ENCODE measurements at regions not wholly inside any gene's neighbourhood (a gene's known extent, or its start where the extent isn't known, plus 50 kb on each side); places are given as distances from the start of the nearest gene placed in this dataset.

DNA sequence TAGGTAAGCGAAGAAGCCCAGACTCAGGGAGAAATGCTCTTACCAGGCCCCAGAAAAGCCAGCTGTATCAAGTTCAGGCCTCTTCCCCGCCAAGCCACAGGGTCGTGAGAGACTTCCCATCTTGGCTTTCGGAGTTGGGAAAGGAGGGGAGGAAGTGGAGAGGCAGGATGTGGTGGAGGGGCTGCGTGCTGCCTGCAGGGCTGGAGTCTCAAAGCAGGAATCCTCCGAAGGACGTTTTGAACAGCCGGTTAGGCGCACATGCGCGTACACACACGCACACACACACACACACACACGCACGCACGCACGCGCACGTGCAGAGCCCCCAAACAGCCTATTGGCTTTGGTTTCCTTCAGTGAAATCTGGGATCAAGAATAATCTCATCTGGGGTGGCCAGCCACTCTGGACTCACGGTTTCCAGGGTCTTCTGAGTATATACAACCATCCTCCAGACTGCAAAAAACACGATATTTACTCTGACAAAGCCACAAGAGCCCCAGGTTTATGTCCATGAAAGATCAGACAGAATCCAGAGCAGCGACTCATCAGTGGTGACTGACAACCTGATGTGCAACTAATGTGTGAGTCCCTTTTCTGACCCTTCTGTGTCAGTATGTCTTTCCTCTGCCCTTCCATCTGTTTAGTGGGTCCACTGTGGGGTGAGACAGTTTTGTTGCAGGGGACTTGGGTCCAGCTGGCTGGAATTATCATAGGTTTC is 115.0 kb upstream of the ZNF438 start:
- no peak for DNase-seq (ENCODE audit: low read depth)

DNA sequence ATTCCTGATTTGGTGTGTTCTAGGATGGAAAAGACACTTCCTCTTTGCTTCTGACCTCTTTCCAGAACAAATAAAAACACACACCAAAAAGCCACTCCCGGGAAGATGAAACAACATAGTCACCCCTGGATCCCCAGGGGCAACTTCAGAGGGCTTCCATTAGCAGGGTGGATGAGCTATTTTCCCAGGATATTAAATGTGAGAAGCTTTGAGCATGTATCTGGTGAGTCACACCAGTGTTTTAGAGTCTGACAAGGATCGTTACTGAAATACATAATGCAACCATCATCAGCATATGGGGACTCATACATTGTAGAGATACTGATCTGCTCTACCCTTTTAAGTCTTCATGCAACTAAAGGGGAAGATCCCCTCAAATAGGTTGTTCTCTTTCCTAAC is 115.5 kb upstream of the ZNF438 start:
- DNase-seq (ENCODE audit: low read depth) = peak; percentile 71

DNA sequence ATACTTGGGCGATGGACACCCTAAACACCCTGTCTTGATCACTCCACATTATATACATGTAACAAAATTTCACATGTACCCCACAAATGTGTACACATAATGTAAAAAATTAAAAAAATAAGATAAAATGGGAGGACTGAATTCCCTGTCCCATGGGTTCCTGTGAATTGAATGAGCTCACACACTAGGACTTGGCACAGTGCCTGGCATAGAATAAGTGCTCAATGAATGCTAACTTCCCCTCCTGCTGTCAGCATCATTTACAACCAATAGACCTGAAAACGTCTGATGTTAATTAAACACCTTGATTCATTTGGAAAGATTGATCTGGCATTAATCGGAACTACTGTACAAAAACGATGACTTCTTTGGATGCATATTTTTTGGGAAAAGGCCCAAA is 117.3 kb upstream of the ZNF438 start:
- DNase-seq (ENCODE audit: low read depth) = no peak

DNA sequence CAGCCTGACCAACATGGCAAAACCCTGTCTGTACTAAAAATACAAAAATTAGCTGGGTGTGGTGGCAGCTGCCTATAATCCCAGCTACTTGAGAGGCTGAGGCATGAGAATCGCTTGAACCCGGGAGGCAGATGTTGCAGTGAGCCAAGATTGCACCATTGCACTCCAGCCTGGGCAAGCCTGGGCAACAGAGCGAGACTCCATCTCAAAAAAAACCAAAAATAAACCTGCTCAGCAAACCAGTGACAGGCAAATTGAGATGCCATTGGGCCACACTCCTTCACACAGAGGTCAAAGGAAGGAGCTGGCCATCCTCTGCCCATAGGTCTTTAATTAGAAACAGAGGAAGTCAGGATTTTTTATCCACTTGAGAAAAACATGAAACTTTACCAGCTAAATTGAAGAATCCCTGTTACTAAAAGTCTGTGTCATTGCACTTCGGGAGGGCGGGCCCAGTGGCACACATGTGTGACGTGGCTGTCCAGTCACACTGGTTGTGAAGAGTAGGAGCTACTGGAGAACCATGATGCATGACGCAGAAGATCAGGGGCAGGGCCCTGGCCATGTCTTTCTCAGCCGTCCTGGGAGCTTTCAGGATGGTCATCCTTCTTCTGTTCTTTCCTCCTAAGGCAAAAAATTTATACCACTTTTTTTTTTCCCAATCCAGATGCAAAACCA is 118.3 kb upstream of the ZNF438 start:
- no peak for DNase-seq (ENCODE audit: low read depth)

DNA sequence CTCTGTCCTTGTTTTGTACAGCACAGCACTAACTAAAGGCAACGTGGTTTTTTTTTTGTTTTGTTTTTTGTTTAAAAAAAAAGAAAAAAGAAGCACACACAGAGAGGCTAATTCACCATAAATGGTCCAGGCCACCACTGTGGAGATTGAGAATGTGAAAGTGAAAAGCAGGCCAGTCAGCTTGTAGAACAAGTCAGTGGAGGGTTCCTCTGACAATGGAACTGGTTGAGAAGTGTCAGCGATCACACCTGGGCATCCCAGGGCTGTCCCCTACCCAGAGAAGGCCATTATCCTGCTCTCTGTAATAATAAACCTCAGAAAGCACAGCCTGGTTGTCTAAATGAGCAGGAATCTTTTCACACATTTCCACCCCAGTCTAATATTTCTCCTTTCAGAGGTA is 119.6 kb upstream of the ZNF438 start:
- DNase-seq (ENCODE audit: low read depth) = no peak

DNA sequence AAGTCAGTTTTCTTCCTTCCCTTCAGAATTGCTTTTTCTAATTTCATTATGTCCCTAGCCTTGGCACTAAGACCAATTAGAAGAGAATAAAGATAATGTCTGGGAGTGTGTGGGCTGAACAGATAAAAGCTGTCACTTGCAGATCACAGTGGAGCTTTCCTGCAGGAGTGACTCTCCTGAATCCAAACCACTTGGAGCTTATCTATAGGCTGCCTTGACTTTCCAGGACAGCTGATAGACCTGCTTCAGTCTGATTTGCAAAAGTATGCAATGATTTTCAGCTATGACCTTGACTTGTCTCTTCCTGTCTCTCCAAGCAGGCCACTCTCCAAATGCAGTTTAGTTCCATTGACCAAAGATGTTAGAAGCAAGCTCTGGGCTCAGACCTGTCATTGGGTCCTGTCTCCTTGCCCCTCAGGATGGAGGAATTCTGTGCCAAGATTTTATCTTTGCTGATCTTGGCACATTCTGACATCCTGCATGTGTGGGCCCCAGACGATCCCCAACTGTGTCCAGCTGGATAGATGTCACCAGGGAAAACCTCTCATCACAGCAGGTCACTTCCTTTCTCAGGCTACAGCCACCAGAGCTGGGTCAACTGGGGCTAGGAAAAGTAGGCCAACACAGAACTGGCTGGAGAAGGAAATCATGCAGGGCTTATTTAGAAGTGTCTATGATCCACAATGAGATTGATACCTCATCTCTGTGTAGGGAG is 120.9 kb upstream of the ZNF438 start:
- no peak for DNase-seq (ENCODE audit: low read depth)

DNA sequence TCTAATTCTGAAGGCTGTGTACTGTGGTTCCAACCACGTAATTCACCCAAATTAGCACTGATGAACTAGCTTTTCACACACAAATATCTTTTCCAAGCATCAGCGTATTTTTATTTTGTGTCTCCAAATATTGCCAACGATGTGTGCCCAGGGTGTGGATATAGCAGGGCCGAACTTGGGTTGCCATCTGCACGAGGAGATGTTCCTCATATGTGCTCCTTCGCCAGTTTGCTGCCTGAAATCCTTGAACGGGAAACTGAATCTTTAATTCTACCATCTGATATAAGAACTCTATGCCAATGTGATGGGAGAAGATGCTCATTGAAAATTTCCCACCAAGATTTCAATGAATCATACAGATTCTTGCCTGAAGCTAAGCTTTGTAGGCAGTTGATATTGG is 121.5 kb upstream of the ZNF438 start:
- no peak for DNase-seq (ENCODE audit: low read depth)

DNA sequence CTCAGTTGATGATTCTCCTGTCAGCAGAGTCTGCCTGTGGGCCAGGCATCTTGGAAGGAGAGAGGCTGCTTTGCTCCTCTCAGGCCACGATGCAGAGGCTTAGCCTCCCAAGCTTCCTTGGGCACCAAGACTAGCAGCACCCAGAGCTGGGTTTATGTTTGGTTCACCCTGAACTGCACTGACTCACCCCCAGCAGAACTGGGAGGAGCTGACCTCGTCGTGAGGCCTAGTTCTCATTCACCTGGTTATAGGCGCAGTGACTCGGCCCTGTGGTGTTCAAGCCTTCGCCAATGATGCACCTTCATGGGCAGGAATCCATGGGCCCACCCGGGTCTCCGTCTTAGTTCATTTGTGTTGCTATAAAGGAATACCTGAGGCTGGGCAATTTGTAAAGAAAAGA is 122.0 kb upstream of the ZNF438 start:
- no peak for DNase-seq (ENCODE audit: low read depth)

DNA sequence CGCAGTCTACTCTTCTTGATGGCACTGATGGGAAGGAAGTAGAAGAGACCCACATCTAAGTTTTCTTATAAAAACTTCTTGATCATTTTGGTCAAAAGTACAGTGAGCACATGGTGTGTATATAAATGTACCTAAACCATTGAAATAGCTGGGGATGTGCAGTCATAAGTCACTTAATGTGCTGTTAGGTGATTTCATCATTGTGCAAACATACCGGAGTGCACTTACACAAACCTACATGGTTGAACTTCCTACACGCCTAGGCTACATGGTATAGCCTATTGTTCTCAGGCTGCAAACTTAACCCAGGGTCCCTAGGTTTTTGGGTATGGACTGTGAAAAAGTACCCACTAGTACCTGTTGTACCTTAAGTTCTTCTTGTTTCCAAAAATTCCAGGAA is 123.3 kb upstream of the ZNF438 start:
- no peak for DNase-seq (ENCODE audit: low read depth)

DNA sequence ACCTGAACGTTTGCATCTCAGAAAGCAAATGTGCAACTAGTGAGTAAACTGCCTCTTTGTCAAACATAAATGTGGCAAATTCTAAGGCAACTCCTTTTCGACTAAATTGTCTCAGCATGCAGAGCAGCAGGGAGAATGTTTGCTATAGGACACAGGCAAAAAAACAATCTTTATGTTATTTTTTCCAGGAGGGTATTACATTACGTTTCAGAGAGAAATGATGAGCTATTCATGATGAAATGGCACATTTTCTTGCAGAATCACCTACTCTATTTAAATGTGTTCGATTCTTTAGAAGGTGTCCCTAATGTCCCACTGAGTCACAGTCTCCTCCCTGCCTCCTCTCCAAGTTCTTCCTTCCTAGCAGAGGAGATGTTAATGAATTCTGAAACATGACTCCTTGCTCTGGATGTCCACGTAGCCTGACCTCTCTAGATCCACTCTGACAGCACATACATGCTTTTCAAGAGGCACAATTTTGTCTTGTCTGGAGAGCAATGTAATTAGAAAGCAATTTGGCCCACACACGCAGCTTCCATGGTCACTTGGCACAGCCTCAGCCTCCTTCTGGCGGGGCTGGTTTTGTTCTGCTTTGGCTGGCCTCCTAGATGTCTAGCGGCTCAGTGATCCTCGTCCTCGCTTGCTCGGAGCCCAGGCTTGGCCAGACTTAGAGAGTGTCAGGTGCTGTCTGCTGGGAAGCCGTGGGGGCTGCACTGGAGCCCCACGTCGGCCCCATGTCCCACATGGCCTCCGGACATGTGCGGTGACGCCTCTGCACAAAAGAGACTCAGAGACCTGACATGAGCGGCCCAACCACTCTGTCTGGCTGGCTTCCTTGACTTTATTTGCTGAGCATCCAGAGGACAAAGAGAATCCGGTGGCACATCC is 125.7 kb upstream of the ZNF438 start:
- peak; percentile 28 for DNase-seq (ENCODE audit: low read depth)

DNA sequence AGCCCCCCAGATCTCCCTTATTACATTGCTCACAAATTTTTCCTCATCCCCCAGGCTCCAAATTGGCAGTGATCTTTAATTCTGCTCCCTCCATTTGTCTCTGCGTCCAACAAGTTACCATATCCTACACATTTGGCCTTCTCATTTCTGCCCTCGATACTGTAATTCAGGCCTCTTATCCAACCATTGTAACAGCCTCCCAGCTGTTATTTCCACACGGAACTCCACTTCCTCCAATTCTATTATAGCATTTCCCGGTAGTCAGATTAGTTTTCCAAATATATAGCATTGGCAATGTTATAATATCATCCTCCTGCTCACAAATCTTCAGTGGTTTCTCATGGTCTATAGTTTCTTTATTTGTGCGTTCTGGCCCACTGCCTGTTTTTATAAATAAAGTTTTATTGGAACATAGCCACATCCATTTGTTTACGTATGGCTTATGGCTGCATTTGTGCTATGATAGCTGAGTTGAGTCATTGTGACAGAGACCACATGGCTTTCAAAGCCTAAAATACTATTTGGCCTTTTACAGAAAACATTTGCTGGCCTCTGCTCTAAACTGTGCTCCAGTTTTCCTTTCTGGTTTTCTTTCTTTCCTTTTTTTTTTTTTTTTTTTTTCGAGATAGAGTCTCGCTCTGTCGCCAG is 126.5 kb upstream of the ZNF438 start:
- no peak for DNase-seq (ENCODE audit: low read depth)

DNA sequence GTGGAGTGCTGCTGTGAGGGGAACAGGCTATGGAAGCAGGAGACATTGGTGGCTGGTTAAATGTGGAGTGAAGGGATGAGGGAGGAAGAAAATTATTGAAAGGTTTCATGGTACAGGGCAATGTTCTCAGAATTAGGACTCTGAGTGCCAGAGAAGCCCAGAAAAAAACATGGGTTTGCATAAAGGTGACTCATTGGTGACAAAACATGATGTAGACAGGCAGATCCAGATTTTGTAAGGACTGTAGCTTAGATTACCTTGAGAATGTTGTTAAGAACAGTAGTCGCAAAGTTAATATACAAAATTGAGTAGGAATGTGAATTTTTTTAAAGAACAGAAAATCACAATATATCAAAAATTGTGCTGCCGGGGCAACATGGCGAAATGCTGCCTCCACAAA is 134.9 kb upstream of the ZNF438 start:
- DNase-seq (ENCODE audit: low read depth) = no peak

DNA sequence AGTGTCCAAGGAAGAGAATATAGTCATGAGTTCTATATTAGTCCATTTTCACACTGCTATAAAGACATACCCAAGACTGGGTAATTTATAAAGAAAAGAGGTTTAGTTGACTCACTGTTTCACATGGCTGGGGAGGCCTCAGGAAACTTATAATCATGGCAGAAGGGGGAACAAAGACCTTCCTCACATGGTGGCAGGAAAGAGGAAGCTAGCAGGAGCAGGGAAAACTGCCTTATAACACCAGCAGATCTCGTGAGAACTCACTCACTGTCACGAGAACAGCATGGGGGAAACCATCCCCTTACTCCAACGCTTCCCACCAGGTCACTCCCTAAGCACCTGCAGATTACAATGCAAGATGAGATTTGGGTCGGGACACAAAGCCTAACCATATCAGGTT is 139.0 kb upstream of the ZNF438 start:
- no peak for DNase-seq (ENCODE audit: low read depth)

DNA sequence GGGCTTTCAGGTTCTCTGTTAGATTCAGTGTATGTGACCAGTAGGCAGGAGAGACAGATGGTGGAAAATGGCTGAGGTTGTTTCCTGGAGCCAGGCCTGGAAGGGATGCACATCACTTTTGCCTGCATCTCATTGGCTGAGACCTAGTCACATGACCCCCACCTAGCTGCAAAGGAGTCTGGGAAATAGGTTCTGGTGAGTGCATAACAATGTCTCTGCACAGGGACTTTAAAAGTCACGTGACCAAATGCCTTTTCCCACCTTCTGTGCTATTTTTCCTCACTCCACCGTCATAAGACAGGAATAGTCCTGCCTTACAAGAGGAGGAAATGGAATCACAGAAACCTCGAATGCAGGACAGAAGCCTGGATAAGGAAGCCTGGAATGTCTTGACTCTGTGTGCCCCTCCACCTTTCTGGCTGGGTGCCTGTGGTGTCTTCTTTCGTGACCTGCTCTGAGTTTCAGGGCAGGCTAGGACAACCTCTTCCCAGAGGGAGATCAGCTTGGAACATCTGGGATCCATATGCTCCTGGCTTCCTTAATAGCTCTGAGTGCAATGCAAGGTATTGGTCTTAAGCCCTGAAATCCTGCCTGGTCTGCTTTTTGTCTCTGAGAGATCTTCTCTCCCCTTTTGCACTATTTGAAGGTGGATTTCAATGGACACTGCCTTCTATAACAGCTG is 139.9 kb upstream of the ZNF438 start:
- DNase-seq (ENCODE audit: low read depth) = no peak

DNA sequence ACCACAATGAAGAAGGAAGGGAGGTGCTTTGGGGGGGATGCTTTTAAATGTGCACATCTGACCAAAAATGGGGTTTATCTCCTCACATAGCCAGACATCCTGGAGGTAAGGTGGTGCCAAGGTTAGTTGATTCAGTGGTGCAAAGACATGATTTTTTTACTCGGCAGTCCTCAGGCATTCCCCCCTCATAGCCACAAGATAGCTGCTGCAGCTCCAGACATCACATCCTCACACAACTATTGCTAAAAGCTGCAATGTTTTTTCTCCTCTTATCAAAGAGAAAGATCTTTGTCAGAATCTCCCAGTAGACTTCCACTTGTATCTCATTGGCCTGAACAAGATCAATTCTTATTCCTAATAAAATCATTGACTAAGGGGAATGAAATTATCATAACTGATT is 141.3 kb upstream of the ZNF438 start:
- DNase-seq (ENCODE audit: low read depth) = no peak

DNA sequence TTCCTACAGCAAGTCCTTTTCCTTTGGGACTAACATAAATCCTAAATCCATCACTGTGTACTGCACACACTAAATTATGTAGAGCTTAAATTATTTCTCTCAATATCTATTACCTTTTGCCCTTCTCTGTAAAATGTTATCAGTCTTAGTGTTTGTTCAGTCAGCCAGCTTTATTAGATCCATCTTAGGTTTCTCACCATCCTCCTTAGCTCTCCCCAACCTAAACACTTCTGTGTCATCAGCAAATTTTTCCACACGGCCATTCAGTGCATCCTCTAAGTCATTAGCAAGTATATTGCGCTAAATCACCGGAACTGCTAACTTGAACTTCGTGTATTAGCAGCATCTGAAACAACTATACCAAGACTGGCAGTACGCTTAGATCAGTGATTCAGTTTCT is 142.1 kb upstream of the ZNF438 start:
- no peak for DNase-seq (ENCODE audit: low read depth)

DNA sequence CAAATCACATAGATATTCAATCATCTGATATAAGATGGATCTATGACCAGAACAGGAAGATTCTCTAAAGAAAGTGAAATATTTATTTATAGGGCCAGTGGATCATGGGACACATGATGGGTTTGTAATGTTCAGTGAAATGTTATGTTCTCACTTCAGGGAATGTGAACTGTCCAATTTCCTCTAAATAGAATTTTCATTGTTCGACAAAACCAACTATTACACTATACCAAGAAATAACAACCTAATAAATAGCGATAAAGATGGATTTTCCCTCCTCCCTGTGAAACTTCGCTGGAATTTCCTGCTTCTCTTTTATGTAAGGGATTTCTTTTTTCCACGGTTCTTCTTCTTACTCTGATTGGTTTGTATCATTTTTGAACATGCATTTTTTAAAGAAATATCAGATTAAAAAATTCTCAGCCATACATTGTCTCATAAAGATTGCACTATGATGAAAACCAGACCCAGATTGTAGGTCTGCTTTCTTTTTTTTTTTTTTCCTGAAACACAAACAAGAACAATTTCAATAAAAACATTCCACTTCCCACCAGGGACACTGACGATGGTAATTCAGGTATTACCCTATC is 139.8 kb upstream of the ZEB1 start:
- no peak for DNase-seq (ENCODE audit: low read depth)

DNA sequence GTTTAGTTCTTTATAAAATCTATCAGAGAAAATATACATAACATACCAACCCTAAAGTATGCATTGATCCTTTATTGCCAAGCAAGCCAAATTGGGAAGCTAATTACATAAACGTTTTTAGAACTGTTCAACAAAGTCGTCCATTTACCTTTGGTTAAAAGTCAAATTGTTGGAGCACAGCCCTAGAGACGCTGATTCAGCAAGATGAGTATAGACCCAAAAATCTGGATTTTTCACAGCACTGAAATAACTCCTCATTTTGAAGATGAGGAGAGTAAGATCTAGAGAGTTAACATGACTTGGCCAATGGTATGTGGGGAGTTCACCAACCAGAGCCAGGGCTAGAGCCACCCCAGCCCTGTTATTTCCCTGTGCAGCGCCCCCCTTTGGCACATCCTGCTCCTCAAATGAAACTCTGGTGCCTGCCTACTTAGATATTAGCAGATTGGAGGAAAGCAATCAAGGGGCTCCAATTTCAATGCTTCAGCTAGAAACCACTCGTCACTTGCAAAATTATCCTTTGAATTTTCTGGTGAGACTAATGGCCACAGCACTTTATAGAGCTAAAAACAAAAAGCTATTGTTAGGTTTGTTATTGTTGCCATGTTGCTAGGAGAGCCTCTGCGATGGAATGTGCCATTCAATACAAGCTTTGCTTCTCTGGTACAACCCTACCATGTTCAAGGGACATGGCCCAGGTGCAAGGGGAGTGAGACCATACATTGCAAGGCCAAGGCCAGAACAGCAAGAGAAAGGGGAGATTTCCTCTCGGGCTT is 132.6 kb upstream of the ZEB1 start:
- no peak for DNase-seq (ENCODE audit: low read depth)

DNA sequence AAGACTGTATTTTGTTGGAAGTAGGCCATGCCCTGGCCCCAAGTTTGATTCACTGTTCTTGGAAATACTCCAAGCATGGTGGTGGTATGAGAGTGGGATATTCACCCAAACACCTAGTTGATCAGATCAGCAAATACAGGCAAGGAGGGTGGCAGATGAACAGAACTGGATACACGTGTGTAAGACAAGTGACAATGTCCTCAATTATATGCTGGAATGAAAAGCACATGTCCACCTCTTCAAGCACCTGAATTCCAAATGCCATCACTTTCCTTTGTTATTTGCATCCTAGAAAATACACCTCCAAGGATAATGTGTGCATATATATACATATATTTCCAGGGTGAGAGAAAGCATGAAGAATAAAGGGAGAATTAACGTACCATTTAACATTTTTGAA is 131.8 kb upstream of the ZEB1 start:
- DNase-seq (ENCODE audit: low read depth) = no peak

DNA sequence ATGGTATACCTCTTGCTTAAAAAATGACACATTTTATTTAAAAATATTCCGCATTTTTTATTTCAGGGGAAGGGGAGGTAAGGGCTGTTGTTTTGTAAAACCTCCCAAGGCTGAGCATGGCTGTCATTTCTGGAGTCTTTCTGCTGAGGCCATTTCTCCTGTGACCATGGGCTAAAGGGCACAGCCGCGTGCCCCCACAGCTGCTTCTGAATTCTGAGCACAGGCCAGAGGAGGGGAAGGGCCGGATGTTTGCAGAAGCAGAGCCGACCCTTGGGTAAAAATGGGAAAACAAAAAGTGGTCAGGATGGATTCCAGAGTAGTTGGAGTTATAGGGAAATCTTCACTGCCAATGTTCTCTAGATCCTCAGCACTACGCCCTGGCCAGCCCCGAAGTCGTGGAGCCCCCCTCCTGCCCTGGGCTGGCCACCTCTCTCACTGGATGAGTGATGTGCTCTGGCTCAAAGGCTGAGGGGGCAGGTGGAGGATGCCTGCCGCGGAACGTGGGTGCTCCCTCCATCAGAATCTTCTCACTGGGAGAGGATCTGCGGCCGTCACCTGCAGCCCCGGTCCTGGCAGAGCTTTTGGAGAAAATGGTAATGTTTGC is 131.3 kb upstream of the ZEB1 start:
- no peak for DNase-seq (ENCODE audit: low read depth)
